Stimulated activated CD4-positive, alpha-beta T cell treated with anti-CD3 and anti-CD28 coated beads, Interleukin-15, amount 100 ng/mL, for 48 hours (primary cell): ENCODE measurements at regions not wholly inside any gene's neighbourhood (a gene's known extent, or its start where the extent isn't known, plus 50 kb on each side); places are given as distances from the start of the nearest gene placed in this dataset.
"Not testable (repeated sequence)": the region's sequence is repeated elsewhere in the genome, so short reads cannot be mapped to it uniquely, and the experiment has no call there.

Experiments used
- DNase-seq, 2 donors: peaks; one replicate each; pipeline ENCODE4 v3.0.0-alpha.2; 2020; ENCODE audit warnings: low read depth in 2 of 2

- DNase-seq, result no peak
Observed at GRCh38 chr5:39654715-39655114, 229.9 kb upstream of the DAB2 start.

- not testable (repeated sequence) for DNase-seq
Observed at GRCh38 chr5:39652481-39652880, 227.7 kb upstream of the DAB2 start.

- no peak for DNase-seq
Observed at GRCh38 chr5:39652036-39652435, 227.3 kb upstream of the DAB2 start.

- no peak for DNase-seq
Observed at GRCh38 chr5:39650008-39650762, 225.4 kb upstream of the DAB2 start.

- no peak for DNase-seq
Observed at GRCh38 chr5:39648848-39649227, 224.1 kb upstream of the DAB2 start.

GRCh38 chr5:39648085-39648847 is 223.5 kb upstream of the DAB2 start:
- DNase-seq, result no peak

- no peak for DNase-seq
Observed at GRCh38 chr5:39640552-39640951, 215.8 kb upstream of the DAB2 start.

- DNase-seq, result no peak
Observed at GRCh38 chr5:39639618-39640089, 214.9 kb upstream of the DAB2 start.

- DNase-seq, result no peak
Observed at GRCh38 chr5:39638813-39639212, 214.0 kb upstream of the DAB2 start.

- no peak for DNase-seq
Observed at GRCh38 chr5:39633057-39633456, 208.3 kb upstream of the DAB2 start.

- no peak for DNase-seq
Observed at GRCh38 chr5:39631958-39632357, 207.2 kb upstream of the DAB2 start.

- DNase-seq, result no peak
Observed at GRCh38 chr5:39629946-39630345, 205.2 kb upstream of the DAB2 start.

GRCh38 chr5:39628348-39628747 is 203.6 kb upstream of the DAB2 start:
- DNase-seq, result no peak

- DNase-seq, result no peak
Observed at GRCh38 chr5:39624890-39625289, 200.1 kb upstream of the DAB2 start.

GRCh38 chr5:39624268-39624886 is 199.6 kb upstream of the DAB2 start:
- no peak for DNase-seq

GRCh38 chr5:39623291-39623865 is 198.6 kb upstream of the DAB2 start:
- no peak for DNase-seq

GRCh38 chr5:39622281-39622680 is 197.5 kb upstream of the DAB2 start:
- DNase-seq, result no peak

- DNase-seq, result no peak
Observed at GRCh38 chr5:39619168-39619818, 194.5 kb upstream of the DAB2 start.

- no peak for DNase-seq
Observed at GRCh38 chr5:39618391-39618790, 193.6 kb upstream of the DAB2 start.

- no peak for DNase-seq
Observed at GRCh38 chr5:39616131-39616530, 191.4 kb upstream of the DAB2 start.

- DNase-seq, result not testable (repeated sequence)
Observed at GRCh38 chr5:39611076-39611475, 186.3 kb upstream of the DAB2 start.

GRCh38 chr5:39608024-39608423 is 183.2 kb upstream of the DAB2 start:
- no peak for DNase-seq
